ENCODE measurements at regions not wholly inside any gene's neighbourhood (a gene's known extent, or its start where the extent isn't known, plus 50 kb on each side); places are given as distances from the start of the nearest gene placed in this dataset.

DNA sequence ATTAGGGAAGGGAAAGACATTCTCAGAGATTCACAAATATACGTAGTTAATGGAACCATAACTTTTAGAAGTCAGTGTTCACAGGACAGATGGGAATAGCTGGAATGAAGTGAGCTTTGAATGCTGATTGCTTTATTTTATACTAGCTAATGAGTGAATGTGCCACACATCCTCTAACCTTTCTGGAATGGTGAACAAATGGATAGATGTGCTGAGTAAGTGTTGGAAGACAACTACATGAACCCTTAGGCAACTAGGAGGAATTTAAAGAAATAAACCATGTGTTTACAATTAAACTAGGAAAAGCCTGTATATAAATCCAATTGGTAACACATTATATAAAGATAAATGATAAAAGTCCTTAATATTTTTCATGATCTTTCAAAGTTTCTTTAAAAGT, 91.6 kb upstream of the LIMCH1 start:
- TF ChIP-seq, protein P1, sequence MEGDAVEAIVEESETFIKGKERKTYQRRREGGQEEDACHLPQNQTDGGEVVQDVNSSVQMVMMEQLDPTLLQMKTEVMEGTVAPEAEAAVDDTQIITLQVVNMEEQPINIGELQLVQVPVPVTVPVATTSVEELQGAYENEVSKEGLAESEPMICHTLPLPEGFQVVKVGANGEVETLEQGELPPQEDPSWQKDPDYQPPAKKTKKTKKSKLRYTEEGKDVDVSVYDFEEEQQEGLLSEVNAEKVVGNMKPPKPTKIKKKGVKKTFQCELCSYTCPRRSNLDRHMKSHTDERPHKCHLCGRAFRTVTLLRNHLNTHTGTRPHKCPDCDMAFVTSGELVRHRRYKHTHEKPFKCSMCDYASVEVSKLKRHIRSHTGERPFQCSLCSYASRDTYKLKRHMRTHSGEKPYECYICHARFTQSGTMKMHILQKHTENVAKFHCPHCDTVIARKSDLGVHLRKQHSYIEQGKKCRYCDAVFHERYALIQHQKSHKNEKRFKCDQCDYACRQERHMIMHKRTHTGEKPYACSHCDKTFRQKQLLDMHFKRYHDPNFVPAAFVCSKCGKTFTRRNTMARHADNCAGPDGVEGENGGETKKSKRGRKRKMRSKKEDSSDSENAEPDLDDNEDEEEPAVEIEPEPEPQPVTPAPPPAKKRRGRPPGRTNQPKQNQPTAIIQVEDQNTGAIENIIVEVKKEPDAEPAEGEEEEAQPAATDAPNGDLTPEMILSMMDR (IDR thresholded peaks at IDR 0.05), result no peak
- TF ChIP-seq POLR2A (IDR thresholded peaks at IDR 0.05), result no peak

Data from esophagus squamous epithelium (tissue), 4 donors.